GM12878 (cell line): ENCODE measurements at regions not wholly inside any gene's neighbourhood (a gene's known extent, or its start where the extent isn't known, plus 50 kb on each side); places are given as distances from the start of the nearest gene placed in this dataset.

Experiments used
- ATAC-seq: fragments of 200-7000 bp; cut with Tn5 transposase; 3 replicates; pipeline ENCODE4 v1.9.1; 2020; ENCODE audit warnings: mild to moderate bottlenecking, moderate library complexity
- BruUV-seq: library from RNA; stranded (reverse); fragments of 400-500 nt; replicated peaks from 2 replicates; lab custom pipeline; 2021; lab: Mats Ljungman, UMichigan
- CTCF ChIA-PET: fragments of 300-600 bp; sonication (Branson Sonifier 250); formaldehyde crosslinking; extraction: SDS; loops from one replicate; lab custom pipeline; 2021; ENCODE audit warnings: inconsistent platforms; lab: Yijun Ruan, JAX
- POLR2A ChIA-PET: fragments of 350-600 bp; formaldehyde crosslinking; extraction: SDS; loops from one replicate; lab custom pipeline; 2021; ENCODE audit warnings: inconsistent platforms; lab: Charles Lee
- RAD21 ChIA-PET: fragments of 300-600 bp; sonication (Branson Sonifier 250); formaldehyde crosslinking; loops from one replicate; lab custom pipeline; 2023; ENCODE audit warnings: antibody characterized with exemption; ENCODE audit not compliant: unreplicated experiment; lab: Charles Lee
- SMC1A ChIA-PET: fragments of 300-600 bp; sonication (Branson Sonifier 250); formaldehyde crosslinking; loops from one replicate; lab custom pipeline; 2023; ENCODE audit not compliant: unreplicated experiment, uncharacterized antibody; lab: Charles Lee
- DNase-seq: peaks from one replicate; pipeline ENCODE4 v3.0.0-alpha.2; 2011; ENCODE audit warnings: low read depth, low spot score
- FAIRE-seq: peaks from 3 replicates; lab custom pipeline; 2011; peaks lifted over from hg19 to GRCh38; lab: Jason Lieb, UNC
- H2AFZ ChIP-seq: 2 replicates; pipeline ENCODE4 v1.6.0; 2011; ENCODE audit warnings: low read depth, low read length, control low read depth; ENCODE audit not compliant: control insufficient read depth
- H3K27ac ChIP-seq: 2 replicates; pipeline ENCODE4 v1.5.1; 2011; ENCODE audit warnings: control low read depth; ENCODE audit not compliant: control insufficient read depth, insufficient read depth
- H3K27me3 ChIP-seq, 2 experiments: replicated peaks in 1 of 2; 2 replicates each; pipeline versions ENCODE4 v1.6.0 to v1.6.1; 2011; ENCODE audit warnings: low read length in 1 of 2; ENCODE audit not compliant: control insufficient read depth in 2 of 2, insufficient read depth in 2 of 2
- H3K36me3 ChIP-seq, 2 experiments: 2 replicates each; pipeline ENCODE4 v1.5.1; 2011; ENCODE audit warnings: low read length in 1 of 2; ENCODE audit not compliant: control insufficient read depth in 2 of 2, insufficient read depth in 2 of 2
- H3K4me1 ChIP-seq: 2 replicates; pipeline ENCODE4 v1.6.1; 2011; ENCODE audit warnings: mild to moderate bottlenecking, low read length, moderate library complexity, mixed read lengths; ENCODE audit not compliant: control insufficient read depth, insufficient read depth
- H3K4me2 ChIP-seq: 2 replicates; pipeline ENCODE4 v1.6.0; 2011; ENCODE audit warnings: control low read depth; ENCODE audit not compliant: control insufficient read depth, insufficient read depth
- H3K4me3 ChIP-seq: fragments of 200-600 bp; sonication (generic); 2 replicates; pipeline ENCODE4 v1.5.1; 2016
- H3K79me2 ChIP-seq: 2 replicates; pipeline ENCODE4 v1.6.0; 2011; ENCODE audit warnings: low read length; ENCODE audit not compliant: control insufficient read depth, insufficient read depth
- H3K9ac ChIP-seq: 2 replicates; pipeline ENCODE4 v1.8.0; 2011; ENCODE audit warnings: low read length, control low read depth, mixed read lengths; ENCODE audit not compliant: control insufficient read depth, insufficient read depth
- H3K9me3 ChIP-seq: replicated peaks from 3 replicates; pipeline ENCODE4 v1.5.1; 2011; ENCODE audit warnings: mild to moderate bottlenecking, low read length; ENCODE audit not compliant: control insufficient read depth, insufficient read depth
- H4K20me1 ChIP-seq: 2 replicates; pipeline ENCODE4 v1.6.0; 2011; ENCODE audit not compliant: control insufficient read depth, insufficient read depth
- BHLHE40 ChIP-seq, 2 experiments: fragments of 450-650 bp in 1 of 2; IDR thresholded peaks; 2 replicates each; pipeline ENCODE4 v1.6.1; 2011 to 2017; ENCODE audit warnings: low read depth in 2 of 2, borderline replicate concordance in 1 of 2, improper control_type of control experiment in 1 of 2, low read length in 1 of 2, mild to moderate bottlenecking in 1 of 2
- DPF2 ChIP-seq: fragments of 450-650 bp; IDR thresholded peaks from 2 replicates; pipeline ENCODE4 v1.6.1; 2017; ENCODE audit warnings: mild to moderate bottlenecking
- NFYA ChIP-seq: IDR thresholded peaks from 2 replicates; pipeline ENCODE4 v1.6.1; 2011; ENCODE audit warnings: low read depth, mild to moderate bottlenecking, low read length, improper control_type of control experiment, borderline replicate concordance
- POLR2AphosphoS2 ChIP-seq: IDR thresholded peaks from 2 replicates; pipeline ENCODE4 v1.6.1; 2011; ENCODE audit warnings: low read depth, mild to moderate bottlenecking, low read length, improper control_type of control experiment, moderate library complexity
- RB1 ChIP-seq: fragments of 450-650 bp; formaldehyde crosslinking; IDR thresholded peaks from 2 replicates; pipeline ENCODE4 v1.6.1; 2017; ENCODE audit warnings: mild to moderate bottlenecking, borderline replicate concordance
- TCF7 ChIP-seq: IDR thresholded peaks from 2 replicates; pipeline ENCODE4 v1.6.1; 2014; ENCODE audit warnings: antibody characterized with exemption, borderline replicate concordance
- WGBS: methylation state at CpG from one replicate; pipeline ENCODE4 v1.1.6; 2016; ENCODE audit warnings: low lambda C conversion rate; ENCODE audit not compliant: insufficient replicate concordance, insufficient coverage; ENCODE audit errors: missing lambda C conversion rate; 5-methylcytosine and 5-hydroxymethylcytosine counted together
- in situ Hi-C: fragments of 300-500 bp; cut with MboI; formaldehyde crosslinking; loops from 9 replicates; pipeline ENCODE4 v1.14.3; 2018; ENCODE audit warnings: mixed read lengths
- intact Hi-C: fragments of 100-400 bp; cut with micrococcal nuclease; formaldehyde crosslinking; loops from one replicate; pipeline ENCODE4 v1.14.2; 2022; ENCODE audit not compliant: unreplicated experiment
- TF ChIP-seq, protein P1 (sequence below): fragments of 450-650 bp; IDR thresholded peaks from 2 replicates; pipeline ENCODE4 v1.6.1; 2017; ENCODE audit warnings: borderline replicate concordance
- TF ChIP-seq, protein P2 (sequence below): IDR thresholded peaks from 2 replicates; pipeline ENCODE4 v1.6.1; 2012; ENCODE audit warnings: low read depth, low read length, improper control_type of control experiment
- TF ChIP-seq, protein P3 (sequence below): fragments of 450-650 bp; IDR thresholded peaks from 2 replicates; pipeline ENCODE4 v1.6.1; 2017; ENCODE audit warnings: mild to moderate bottlenecking, moderate library complexity
- TF ChIP-seq, protein P4 (sequence below): fragments of 450-650 bp; IDR thresholded peaks from 2 replicates; pipeline ENCODE4 v1.6.1; 2017; ENCODE audit warnings: antibody characterized with exemption, mild to moderate bottlenecking, moderate library complexity

- Histone ChIP-seq H3K79me2 (no peaks in the 10 kb centered on the region), H4K20me1 (no peaks in the 10 kb centered on the region), H3K36me3 (no peaks in the 10 kb centered on the region), H2AFZ (no peak overlapping the region), H3K9me3 (no peaks in the 10 kb centered on the region), H3K27me3 (no peaks in the 10 kb centered on the region), H3K4me2 (no peak overlapping the region), H3K27ac (no peak overlapping the region), H3K9ac (no peak overlapping the region), H3K4me1 (no peaks in the 10 kb centered on the region), H3K4me3 (no peak overlapping the region)
- 73% methylated on average over 10 of the region's 10 CpGs for WGBS
- DNase-seq: no peak
- POLR2A ChIA-PET: no interaction called here
- RAD21 ChIA-PET: no interaction called here
- intact Hi-C loops (no loop called here), in situ Hi-C loops (no loop called here)
- SMC1A ChIA-PET: no interaction called here
- CTCF ChIA-PET: no interaction called here
- no peak for TF ChIP-seq DPF2
- no peak for TF ChIP-seq RB1
- TF ChIP-seq POLR2AphosphoS2: no peak
- TF ChIP-seq TCF7: no peak
- TF ChIP-seq, protein P1, sequence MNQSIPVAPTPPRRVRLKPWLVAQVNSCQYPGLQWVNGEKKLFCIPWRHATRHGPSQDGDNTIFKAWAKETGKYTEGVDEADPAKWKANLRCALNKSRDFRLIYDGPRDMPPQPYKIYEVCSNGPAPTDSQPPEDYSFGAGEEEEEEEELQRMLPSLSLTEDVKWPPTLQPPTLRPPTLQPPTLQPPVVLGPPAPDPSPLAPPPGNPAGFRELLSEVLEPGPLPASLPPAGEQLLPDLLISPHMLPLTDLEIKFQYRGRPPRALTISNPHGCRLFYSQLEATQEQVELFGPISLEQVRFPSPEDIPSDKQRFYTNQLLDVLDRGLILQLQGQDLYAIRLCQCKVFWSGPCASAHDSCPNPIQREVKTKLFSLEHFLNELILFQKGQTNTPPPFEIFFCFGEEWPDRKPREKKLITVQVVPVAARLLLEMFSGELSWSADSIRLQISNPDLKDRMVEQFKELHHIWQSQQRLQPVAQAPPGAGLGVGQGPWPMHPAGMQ: no peak
- TF ChIP-seq, protein P2, sequence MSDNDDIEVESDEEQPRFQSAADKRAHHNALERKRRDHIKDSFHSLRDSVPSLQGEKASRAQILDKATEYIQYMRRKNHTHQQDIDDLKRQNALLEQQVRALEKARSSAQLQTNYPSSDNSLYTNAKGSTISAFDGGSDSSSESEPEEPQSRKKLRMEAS: no peak
- TF ChIP-seq, protein P3, sequence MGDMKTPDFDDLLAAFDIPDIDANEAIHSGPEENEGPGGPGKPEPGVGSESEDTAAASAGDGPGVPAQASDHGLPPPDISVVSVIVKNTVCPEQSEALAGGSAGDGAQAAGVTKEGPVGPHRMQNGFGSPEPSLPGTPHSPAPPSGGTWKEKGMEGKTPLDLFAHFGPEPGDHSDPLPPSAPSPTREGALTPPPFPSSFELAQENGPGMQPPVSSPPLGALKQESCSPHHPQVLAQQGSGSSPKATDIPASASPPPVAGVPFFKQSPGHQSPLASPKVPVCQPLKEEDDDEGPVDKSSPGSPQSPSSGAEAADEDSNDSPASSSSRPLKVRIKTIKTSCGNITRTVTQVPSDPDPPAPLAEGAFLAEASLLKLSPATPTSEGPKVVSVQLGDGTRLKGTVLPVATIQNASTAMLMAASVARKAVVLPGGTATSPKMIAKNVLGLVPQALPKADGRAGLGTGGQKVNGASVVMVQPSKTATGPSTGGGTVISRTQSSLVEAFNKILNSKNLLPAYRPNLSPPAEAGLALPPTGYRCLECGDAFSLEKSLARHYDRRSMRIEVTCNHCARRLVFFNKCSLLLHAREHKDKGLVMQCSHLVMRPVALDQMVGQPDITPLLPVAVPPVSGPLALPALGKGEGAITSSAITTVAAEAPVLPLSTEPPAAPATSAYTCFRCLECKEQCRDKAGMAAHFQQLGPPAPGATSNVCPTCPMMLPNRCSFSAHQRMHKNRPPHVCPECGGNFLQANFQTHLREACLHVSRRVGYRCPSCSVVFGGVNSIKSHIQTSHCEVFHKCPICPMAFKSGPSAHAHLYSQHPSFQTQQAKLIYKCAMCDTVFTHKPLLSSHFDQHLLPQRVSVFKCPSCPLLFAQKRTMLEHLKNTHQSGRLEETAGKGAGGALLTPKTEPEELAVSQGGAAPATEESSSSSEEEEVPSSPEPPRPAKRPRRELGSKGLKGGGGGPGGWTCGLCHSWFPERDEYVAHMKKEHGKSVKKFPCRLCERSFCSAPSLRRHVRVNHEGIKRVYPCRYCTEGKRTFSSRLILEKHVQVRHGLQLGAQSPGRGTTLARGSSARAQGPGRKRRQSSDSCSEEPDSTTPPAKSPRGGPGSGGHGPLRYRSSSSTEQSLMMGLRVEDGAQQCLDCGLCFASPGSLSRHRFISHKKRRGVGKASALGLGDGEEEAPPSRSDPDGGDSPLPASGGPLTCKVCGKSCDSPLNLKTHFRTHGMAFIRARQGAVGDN: no peak
- TF ChIP-seq BHLHE40 (IDR thresholded peaks at IDR 0.05; ENCODE audit: borderline replicate concordance in 1 of 2, low read depth in 2 of 2, low read length in 1 of 2): no peak
- TF ChIP-seq, protein P4, sequence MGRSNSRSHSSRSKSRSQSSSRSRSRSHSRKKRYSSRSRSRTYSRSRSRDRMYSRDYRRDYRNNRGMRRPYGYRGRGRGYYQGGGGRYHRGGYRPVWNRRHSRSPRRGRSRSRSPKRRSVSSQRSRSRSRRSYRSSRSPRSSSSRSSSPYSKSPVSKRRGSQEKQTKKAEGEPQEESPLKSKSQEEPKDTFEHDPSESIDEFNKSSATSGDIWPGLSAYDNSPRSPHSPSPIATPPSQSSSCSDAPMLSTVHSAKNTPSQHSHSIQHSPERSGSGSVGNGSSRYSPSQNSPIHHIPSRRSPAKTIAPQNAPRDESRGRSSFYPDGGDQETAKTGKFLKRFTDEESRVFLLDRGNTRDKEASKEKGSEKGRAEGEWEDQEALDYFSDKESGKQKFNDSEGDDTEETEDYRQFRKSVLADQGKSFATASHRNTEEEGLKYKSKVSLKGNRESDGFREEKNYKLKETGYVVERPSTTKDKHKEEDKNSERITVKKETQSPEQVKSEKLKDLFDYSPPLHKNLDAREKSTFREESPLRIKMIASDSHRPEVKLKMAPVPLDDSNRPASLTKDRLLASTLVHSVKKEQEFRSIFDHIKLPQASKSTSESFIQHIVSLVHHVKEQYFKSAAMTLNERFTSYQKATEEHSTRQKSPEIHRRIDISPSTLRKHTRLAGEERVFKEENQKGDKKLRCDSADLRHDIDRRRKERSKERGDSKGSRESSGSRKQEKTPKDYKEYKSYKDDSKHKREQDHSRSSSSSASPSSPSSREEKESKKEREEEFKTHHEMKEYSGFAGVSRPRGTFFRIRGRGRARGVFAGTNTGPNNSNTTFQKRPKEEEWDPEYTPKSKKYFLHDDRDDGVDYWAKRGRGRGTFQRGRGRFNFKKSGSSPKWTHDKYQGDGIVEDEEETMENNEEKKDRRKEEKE: no peak
- no peak for TF ChIP-seq NFYA
- BruUV-seq: no TSS peak
- ATAC-seq: no peak
- no peak for FAIRE-seq
These were observed 442.8 kb upstream of the NPVF start for GRCh38 chr7:25671111-25671510.
